ENCODE measurements at regions not wholly inside any gene's neighbourhood (a gene's known extent, or its start where the extent isn't known, plus 50 kb on each side); places are given as distances from the start of the nearest gene placed in this dataset.
A peak's percentile ranks its signal among the peaks of the same experiment; 100 is the strongest.
"Not testable (repeated sequence)": the region's sequence is repeated elsewhere in the genome, so short reads cannot be mapped to it uniquely, and the experiment has no call there.

DNA sequence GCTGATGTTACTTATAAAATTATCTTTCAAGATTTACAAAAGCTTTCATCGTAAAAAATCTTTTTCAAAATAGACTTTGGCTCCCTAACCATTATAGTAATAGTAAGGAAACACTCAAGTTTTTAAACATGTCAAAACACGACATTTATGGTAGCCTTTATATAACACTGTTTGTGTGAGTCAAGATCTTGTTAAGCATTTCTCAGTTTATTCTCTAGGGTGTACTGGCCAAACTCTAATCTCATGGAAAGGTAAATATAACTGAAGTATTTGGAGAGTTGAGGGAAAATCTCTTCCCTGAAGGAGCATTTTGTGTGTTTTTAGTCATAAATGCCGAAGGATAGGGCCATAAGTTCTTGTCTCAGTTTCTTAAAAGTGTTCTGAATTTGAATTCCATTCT lies 790.9 kb upstream of the NCAM2 start:
- no peak for DNase-seq

GRCh38 chr21:20215959-20216358 lies 782.2 kb upstream of the NCAM2 start:
- DNase-seq = no peak

DNA sequence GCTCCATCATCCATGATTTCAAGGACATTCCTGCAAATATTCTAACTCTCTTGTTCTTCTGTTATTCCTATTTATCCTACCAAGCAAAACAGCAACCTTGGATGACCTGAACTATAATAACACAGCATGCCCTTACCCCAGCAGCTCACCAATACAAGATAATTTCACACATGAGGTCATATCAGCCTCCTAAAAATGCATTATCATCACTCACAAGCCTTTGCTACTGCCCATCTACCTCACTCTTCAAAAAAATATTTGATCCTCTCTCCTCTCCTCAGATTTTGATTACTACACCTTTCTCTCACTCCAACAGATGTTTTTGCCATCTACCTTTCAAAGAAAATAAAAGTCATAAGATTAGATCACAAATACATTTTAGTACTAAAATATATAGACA lies 777.6 kb upstream of the NCAM2 start:
- no peak for DNase-seq

GRCh38 chr21:20221981-20222380 lies 776.2 kb upstream of the NCAM2 start:
- not testable (repeated sequence) for DNase-seq

DNA sequence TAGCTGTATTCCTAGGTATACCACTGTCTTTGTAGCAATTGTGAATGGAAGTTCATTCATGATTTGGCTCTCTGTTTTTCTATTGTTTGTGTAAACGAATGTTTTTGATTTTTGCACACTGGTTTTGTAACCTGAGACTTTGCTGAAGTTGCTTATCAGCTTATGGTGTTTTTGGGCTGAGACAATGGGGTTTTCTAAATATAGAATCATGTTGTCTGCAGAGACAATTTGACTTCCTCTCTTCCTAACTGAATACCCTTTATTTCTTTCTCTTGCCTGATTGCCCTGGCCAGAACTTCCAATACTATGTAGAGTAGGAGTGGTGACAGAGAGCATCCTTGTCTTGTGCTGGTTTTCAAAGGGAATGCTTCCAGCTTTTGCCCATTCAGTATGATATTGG lies 761.6 kb upstream of the NCAM2 start:
- not testable (repeated sequence) for DNase-seq

DNA sequence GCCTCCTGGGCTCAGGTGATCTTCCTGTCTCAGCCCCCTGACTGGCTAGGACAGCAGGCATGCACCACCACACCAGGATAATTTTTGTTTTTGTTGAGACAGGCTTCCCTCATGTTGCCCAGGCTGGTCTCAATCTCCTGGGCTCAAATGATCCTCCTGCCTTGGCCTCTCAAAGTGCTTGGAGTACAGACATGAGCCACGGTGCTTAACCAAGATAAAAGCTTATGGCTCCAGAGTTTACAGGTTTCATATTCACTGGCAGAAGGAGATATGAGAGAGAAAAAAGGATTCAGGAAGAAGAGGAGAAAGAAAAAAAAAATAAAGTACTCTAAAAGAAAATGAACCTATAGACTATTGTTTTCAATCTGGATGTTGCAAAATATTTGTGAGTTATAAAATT lies 748.8 kb upstream of the NCAM2 start:
- DNase-seq = no peak

DNA sequence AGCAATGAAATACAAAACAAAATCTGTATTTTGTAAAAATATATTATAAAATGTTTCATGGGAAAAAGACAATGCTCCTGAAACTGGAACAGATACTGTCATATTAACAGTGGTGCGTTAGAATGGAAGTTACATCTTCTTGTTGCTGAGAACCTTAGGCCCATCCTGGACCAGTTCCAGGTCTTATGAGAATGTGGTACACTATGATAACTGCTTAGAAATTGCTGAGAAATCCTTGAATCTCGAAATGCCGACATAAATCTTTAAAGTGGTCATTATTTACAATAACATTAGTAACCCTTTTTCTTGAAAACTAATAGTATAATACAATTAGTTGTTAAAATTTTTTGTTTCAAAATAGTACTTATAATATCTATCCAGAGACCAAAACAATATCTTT lies 747.9 kb upstream of the NCAM2 start:
- DNase-seq = peak; percentile 73

GRCh38 chr21:20253261-20253660 lies 744.9 kb upstream of the NCAM2 start:
- no peak for DNase-seq

DNA sequence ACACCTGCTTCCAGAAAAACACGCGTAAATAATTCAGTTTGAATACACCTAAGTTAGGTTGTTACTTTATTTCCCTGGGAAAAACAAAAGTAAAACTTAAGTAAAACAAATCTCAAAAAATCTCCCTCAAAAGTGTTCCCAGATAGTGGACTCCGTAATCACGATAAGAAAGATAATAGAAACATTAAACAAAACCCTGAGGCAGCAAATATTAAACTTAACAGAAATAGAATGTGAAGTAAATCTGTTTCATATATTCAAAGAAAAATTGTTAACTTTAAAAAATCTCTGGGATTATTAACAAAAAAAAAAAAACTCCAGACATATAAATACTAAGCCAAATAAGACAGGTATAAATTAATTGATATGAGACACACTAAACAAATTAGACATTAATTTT lies 743.2 kb upstream of the NCAM2 start:
- DNase-seq = no peak

DNA sequence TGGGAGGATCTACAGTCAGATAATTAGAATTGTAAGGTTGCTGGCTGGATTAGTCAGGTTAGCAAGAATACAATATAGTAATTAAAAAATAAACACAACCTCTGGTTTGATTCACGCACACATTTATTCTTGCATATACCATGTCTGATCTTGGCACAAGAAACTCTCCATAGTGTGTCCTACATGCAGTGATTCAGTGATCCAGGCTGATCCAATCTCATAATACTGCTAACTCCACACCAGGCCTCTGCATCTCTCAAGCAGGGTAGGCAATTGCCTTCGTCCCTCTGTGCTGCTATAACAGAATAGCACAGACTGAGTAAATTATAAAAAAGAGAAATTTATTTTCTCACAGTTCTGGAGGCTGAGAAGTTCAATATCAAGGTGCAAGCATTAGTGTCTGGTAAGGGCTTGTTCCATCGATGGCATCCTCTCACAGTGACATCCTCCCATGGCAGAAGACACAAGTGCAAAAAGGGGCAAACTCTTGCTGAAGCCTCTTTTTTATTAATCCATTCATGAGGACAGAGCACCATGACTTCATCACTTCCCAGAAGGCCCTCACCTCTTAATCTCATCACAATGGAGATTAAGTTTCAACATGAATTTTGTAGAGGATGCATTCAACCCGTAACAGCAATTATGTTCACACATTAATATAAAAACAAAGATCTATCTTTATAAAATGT lies 741.0 kb upstream of the NCAM2 start:
- peak; percentile 24 for DNase-seq

- peak; percentile 92 for DNase-seq
Measured at GRCh38 chr21:20258542-20258941, 739.7 kb upstream of the NCAM2 start.

GRCh38 chr21:20259031-20259867 lies 739.0 kb upstream of the NCAM2 start:
- no peak for DNase-seq

DNA sequence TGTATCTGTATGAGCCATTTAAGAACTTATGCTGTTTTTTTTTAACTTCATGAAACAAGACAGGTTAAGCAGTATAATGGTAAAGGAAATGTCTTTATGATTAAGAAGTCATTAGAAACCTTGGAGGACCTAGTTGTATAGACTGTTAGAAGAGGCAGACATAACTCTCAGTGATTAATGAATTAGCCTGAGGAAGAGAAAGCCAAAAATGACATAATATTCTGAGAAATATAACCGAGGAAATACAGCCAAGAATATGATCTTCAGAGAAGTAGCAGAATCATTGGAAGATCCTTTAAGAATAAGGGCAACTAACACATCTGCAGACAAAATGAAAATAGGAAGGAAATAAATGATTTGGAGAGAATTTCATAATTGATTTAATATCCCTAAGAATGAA lies 738.1 kb upstream of the NCAM2 start:
- no peak for DNase-seq

- no peak for DNase-seq
Measured at GRCh38 chr21:20261364-20261763, 736.8 kb upstream of the NCAM2 start.

- DNase-seq = no peak
Measured at GRCh38 chr21:20265707-20266440, 732.3 kb upstream of the NCAM2 start.

DNA sequence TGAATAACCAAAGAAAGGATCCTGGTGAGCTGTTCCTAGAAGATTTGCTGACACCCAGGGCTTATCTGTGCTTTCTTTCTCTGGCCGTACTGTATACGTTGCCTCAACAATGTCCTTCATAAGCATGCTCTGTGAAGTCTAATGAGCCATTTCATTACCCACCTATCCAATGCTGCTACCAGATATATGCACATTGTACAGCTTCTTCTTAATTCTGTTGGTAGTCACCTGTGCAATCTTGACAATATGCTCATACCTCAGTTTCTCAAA lies 731.8 kb upstream of the NCAM2 start:
- no peak for DNase-seq

- no peak for DNase-seq
Measured at GRCh38 chr21:20270365-20271055, 727.7 kb upstream of the NCAM2 start.

DNA sequence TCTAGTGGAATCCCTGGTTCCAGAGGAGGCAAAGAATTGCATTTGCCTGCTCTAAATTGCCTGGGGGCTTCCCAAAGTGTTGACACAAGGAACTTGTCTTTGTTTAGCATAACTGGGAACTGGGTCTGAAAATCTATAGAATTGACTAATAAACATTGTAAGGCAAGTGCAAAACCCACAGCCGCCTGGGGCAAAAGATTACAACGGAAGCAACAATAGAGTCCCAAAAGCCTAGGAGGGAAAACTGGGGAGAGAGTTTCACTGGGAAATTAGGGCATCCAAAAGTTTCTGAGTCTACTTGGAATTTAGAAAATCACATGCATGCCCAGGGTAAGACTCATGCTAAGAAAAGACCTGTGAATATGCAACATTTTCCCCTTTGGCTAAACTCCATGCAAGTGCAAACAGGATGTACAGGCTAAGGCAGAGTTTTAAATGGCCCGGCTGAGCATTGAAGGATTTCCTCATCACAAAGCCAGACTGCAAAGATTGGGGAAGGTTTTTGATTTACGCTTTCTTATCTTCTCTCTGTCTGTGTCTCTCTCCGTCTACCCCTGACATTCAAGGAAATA lies 725.3 kb upstream of the NCAM2 start:
- no peak for DNase-seq

DNA sequence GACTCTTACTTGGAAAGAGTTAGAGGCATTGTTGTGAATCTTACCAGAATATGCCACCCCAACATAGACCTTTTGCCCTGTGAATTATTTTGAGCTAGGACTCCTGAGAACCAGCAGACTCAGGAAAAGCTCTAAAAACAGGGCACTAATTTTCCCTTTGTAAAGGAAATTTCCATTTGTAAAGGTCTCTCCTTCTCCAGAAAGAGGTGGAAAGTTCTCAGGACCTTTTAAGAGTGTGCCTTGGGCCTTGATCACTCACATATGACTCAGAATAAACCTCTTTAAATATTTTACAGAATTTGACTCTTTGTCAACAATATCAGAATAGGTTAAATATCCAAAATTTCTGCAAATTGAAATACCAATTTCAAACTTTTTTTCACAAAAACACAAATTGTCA lies 721.8 kb upstream of the NCAM2 start:
- no peak for DNase-seq

DNA sequence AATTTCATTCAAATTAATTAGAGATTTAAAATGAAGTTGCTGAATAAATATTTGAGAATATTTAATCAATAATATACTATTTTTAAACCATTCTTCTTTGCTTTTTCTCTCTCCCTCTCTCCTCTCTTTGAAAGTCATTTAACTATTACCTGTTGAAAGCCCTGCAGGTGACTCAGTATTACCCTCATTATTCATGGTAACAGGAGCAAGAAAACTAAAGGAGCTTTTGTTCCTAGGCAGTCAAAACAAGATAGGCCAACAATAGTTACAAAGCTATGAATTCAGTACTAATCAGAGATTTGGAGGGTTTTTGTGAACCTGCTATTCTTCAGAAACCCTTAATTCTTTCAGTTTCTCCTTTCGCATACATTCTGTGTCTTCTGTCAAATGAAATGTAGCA lies 721.3 kb upstream of the NCAM2 start:
- no peak for DNase-seq

GRCh38 chr21:20283836-20284235 lies 714.4 kb upstream of the NCAM2 start:
- no peak for DNase-seq

DNA sequence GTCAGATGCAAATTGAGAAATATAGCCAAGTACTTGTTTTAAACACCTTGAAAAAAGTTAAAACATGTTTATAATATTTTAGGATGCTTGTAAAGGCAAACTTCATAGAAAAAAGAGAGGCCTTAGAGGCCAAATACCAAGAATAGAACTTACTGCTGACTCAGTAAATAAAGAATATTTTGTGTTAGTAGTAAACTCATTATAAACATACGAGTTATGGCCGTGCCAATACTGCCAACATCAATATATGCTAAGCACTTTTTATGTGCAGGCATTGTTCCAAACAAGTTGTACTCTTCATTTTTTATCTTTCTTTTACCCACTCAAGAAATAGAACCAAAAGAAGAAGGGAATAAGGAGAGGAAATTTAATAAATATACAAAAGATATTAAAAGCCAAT lies 705.9 kb upstream of the NCAM2 start:
- no peak for DNase-seq

GRCh38 chr21:20292854-20293253 lies 705.4 kb upstream of the NCAM2 start:
- DNase-seq = not testable (repeated sequence)
